Stimulated activated CD4-positive, alpha-beta T cell treated with anti-CD3 and anti-CD28 coated beads, Interleukin-1b, Interleukin-23, amount 100 ng/mL, for 4 hours (primary cell): ENCODE measurements at regions not wholly inside any gene's neighbourhood (a gene's known extent, or its start where the extent isn't known, plus 50 kb on each side); places are given as distances from the start of the nearest gene placed in this dataset.

ENCODE experiments used
- DNase-seq, 2 donors: peaks; one replicate each; pipeline ENCODE4 v3.0.0-alpha.2; 2020; ENCODE audit warnings: low read depth in 2 of 2

DNA sequence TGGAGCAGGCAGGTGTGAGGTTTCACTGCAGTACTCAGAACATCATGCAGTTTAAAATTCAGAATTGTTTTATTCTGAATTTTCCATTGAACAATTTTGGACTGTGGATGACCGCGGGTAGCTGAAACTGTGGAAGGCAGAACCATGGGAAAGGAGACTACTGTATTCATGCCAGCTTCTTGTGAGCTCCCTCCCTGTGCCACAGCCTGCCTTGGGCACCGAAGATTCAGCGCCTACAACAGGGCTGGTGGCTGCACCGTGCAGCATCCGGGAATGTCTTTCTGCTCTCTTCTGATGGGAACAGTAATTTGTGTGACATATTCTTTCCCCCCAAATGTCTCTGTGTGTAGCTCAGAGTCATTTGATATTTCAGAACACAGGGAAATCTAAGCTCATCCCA lies 118.5 kb upstream of the NKX1-1 start:
- no peak for DNase-seq

DNA sequence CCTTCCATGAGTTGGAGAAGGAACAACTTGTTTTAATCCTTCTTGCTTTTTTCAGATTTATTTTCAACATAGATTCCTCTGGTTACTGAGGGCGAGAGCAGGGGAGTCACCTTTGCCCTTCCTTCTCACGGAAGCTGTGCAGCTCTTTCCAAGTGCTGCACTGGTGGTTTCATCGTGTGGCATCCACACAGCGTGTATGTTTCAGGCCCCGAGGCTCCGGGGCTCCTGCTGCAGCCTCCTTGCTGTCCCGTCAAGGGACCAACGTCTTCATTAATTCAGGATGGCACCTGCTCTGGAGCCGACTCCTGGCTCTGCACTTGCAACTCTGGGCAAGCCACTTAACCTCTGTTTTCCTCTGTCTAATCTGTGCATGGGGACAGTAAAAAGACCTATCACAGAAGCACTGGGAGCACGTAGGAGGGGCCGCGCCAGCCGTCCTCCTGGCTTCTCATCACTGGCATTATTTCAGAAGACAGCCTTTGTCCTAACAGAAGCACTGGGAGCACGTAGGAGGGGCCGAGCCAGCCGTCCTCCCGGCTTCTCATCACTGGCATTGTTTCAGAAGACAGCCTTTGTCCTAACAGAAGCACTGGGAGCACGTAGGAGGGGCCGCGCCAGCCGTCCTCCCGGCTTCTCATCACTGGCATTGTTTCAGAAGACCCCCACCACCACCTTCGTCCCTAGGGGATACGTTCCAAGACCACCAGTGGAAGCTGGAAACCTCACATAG lies 117.8 kb upstream of the NKX1-1 start:
- DNase-seq = no peak

DNA sequence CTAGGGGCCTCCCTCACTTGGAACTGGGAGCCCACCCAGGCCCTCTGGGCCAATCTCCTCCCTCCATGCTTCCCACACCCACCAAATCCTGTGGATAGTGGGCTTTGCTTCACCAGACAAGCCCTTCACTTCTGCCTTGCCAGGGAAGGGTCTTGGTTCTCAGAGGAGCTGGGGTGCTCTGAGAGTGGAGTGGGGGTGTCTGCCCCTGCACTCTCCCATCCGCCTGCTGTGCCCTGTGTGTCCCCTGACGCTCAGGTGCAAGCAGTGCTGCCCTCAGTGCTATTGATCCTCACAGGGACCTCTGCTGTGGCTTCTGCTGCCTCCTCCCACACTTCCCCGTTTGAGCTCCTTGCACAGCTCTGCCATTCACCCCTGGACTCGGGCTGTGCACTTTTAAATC lies 117.3 kb upstream of the NKX1-1 start:
- DNase-seq = no peak

DNA sequence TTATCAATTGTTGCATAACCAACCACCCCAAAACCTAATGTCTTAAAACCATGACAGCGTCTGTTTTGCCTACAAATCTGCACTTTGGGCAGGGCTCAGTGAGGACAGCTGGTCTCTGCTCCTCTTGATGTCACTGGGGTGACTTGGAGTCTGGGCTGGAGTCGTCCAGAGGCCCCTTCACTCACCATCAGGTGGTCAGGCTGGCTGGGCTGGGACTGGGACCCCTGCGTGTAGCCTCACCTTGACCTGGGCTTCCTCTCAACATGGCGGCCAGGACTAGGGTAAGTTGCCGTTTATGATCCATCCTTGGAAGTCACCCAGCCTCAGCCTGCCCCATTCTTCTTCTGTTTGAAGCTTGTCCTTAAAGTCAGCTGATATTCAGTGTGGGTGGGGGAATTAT lies 116.8 kb upstream of the NKX1-1 start:
- DNase-seq = no peak

DNA sequence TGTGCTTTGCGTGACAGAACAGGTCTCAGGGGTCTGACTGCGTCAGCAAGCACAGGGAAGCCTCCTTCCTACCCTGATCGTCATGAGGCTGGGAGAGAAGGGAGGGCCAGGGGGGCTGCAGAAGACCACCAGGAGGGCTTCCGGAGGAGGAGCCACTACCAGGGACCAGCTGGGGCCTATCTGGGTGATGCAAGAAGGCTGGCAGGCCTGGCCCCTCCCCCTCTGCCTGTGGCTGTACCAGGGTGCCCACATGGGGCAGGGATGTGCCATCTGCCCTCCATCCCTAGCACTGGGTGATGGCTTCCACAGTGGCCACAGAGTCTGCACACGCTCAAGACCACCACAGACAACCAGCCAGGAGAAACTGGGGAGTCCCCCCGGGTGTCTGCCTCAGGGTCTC lies 116.4 kb upstream of the NKX1-1 start:
- DNase-seq = no peak

DNA sequence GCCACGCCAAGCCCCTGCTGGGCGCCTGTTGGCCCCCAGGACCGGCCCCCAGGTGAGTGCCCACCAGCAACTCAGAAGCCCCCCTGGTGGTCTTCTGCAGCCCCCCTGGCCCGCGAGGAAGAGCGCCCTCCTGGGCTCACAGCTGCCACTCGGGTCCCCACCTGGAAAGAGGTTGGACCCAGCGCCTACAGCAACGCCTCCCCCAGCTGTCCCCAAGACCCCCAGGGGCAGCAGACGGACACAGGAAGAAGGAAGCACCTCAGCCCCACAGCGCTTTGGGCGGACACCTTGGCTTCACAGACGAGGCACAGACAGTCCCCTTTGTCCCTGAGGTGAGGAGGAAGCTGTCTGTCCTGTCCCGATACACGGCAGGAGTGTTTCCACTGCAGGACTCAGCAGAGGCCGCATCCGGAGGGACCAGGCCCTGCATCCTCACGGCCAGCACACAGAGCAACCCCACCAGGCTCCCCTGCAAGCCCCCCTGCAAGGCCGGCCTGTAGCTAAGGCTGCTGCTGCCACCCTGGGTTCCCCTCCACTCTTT lies 115.6 kb upstream of the NKX1-1 start:
- no peak for DNase-seq

DNA sequence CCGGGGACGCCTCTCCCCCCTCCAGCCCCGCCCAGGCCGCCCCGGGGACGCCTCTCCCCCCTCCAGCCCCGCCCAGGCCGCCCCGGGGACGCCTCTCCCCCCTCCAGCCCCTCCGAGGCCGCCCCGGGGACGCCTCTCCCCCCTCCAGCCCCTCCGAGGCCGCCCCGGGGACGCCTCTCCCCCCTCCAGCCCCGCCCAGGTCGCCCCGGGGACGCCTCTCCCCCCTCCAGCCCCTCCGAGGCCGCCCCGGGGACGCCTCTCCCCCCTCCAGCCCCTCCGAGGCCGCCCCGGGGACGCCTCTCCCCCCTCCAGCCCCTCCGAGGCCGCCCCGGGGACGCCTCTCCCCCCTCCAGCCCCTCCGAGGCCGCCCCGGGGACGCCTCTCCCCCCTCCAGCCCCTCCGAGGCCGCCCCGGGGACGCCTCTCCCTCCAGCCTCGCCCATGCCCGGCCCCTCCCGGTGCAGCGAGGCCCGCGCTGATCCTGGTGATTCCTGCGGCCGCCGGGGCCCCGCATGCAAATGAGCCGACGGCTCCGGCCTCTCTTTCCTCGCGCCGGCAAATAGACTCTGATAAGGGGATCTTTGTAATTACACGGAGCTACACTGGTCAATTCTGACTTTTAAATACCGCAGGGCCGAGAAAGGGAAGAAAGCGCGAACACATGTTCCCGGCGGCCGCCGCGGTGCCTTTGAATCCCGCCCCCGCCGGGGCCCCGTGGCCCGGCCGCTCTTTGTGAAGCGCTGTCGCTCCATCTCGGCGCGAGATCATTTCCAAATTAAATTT lies 114.7 kb upstream of the NKX1-1 start:
- peak in 1 of 2 donors; percentile 17 for DNase-seq

DNA sequence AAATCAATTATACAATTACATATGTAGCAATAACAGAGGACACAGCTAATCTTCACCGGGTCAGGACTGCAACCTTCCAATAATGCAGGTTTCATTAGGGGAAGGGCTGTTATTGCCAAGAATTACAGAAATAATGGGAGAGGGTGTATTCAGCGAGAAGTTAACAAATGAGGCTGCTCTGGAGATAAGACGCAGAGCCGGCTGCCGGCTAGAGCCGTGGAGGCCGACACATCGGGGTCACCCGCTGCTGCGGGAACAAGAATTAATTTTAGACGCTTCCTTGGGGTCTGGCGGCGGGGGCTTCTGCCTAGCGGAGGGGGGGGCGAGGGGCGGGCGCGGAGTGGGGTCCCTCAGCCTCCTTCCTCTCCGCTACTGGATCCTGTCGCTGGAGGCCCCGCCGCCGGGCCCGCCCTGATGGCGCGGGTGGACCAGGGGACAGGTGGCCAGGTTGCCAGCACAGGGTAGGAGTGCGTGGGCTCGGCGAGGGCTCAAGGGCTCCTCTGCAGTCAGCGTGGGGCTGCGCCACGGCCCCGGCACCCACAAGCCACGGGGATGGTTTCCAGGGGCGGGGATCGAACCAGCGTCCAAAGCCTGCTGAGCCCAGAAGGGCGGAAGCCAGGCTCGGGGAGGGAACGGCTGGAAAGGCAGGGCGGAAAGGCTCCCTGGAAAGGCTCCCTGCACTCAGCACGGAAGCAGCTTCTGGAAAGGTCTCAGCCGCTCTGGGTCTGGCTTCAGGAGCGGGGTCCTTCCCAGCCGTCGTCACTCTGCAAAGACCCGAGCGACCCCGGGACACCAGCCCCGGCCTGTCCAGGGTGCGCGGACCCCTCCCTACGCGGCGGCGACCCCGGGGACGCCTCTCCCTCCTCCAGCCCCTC lies 113.8 kb upstream of the NKX1-1 start:
- DNase-seq = no peak

DNA sequence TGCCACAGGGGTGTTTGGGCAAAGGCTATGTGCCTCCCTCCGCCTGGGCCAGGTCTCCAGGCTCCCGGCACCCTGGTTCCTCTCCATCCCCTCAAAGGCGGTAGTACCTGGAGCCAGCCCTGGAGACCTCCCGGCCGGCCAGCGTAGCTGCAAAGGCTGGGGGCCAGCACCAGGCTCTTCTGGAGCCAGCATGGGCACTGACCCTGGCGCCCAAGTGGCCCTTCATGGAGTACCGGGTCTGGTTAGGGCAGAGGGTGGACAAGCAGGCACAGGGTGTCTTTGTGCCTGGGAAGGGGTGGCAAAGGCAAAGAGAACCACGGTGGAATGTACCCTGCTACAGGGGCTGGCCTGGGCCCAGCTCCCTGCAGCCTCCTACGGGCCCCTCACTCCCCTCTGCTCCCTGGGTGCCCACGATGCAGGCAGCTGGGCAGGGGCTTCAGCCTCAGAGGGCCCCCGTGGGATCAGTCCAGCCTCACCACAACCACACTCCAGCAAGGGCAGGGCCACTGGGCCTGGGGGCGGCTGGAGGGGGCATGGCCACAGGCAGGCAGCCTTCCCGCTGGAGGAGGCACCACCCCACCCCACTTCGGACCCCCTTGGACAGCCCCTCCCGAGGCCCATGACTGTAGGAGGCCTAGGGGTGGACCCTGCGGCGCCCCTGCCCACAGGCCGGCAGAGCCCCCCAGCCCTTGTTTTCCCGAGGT lies 112.9 kb upstream of the NKX1-1 start:
- DNase-seq = no peak

DNA sequence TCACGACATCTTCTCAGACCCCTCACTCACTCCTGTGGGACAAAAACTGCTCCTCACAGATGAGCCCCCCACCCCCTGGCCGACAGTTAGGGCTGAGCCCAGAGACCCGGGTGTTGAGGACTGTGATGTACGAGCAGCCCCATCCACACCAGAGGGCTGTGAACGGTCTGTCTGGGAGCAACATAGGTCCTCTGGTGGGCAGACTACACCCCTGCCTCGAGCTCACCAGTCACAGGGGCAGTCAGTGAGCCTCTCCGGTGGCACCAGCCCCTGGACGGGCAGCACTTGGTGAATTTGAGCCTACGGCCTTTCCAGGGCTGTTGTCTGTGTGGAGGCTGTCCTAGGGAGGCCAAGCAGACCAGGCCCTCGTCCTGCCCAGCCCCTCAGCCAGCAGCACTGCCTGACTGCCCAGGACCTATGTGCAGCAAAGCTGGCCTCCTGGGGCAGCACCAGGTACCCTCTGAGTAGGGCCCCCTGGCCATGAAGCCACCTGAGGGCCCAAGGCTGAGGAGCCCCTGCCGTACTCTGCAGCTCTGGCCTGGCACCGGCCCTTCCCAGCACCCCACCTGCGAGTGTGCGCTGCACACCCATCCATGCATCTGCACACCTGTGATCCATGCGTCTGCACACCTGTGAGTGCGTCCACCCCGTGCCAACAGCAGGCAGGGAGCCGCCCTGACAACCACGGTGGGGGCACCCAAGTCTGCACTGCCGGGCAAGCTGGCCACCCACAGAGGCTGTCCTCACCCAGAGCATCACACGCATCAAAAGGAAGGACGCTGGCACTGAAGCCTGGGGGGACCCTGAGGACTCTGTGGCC lies 111.6 kb upstream of the NKX1-1 start:
- no peak for DNase-seq

DNA sequence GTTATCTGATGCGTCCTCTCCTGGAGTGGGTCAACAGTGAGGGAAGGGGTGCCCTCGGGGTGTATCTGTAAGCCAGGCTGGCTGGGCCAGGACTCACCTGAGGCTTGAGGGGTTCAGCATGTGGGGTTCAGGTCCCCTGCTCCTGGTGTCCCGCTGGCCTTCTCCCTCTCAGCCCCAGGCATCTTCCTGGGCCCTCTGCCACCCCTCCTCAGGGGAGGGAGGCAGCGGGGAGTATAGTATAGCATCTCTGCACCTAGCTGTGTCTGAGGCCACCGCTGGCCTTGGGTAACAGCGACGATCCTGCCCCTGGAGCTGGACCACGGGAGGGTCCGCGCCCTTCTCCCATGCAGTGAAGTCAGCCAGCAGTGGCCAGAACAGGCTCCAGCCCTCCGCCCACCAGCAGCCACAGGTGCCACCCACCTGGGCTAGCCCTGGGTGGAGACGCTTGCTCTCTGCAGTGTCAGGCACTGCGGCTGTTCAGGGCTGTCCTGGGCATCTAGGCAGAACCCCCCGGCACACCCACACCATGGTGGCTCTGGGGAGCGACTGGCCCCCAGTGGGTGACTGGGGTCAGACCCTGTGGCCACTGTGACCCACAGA lies 110.7 kb upstream of the NKX1-1 start:
- no peak for DNase-seq

DNA sequence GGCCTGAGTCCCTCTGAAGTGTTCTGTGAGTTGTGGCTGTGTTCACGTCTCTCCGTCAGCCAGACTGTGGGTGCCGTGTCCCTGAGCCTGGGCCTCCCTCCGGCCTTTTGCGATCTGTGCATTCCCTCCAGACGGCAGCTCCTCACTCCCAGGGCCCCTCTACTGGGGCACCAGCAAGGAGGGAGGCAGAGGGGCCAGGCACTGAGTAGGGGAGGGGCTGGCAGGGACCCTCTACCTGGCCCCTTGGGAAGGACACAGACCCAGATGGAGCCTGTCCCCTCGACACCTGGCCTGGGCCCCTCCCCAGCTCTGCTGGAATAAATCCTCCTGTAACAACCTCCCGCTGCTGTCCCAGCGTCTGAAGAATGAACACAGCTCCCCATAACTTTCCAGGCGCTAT lies 110.0 kb upstream of the NKX1-1 start:
- DNase-seq = no peak

DNA sequence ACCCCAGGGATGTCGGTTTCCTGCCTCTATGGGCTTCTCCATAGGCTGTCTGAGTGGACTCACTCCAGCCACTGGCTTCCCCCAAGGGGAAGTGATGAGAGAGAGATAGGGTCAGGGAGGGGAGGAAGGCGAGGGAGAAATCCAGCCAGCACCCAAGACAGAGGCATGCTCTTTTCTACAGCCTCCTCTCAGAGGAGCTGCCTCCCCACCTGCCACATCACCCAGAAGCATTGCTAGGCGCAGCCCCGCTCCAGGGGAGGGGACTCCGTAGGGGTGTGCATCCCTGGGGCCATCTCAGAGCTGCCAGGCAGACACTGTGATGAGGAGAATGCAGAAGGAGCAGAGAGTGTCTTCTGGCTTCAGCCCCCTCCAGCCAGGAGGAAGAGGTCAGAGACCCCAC lies 109.5 kb upstream of the NKX1-1 start:
- DNase-seq = no peak

DNA sequence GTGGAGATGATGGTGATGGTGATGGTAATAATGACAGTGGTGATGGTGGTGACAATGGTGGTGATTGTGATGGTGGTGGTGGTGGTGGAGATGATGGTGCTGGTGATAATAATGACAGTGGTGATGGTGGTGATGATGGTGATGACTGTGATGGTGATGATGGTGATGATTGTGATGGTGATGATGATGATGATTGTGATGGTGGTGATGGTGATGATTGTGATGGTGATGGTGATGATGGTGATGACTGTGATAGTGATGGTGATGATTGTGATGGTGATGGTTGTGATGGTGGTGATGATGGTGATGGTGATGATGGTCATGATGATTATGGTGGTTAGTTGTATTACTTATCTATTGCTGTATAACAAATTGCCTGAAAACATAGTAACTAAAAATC lies 108.9 kb upstream of the NKX1-1 start:
- DNase-seq = no peak

DNA sequence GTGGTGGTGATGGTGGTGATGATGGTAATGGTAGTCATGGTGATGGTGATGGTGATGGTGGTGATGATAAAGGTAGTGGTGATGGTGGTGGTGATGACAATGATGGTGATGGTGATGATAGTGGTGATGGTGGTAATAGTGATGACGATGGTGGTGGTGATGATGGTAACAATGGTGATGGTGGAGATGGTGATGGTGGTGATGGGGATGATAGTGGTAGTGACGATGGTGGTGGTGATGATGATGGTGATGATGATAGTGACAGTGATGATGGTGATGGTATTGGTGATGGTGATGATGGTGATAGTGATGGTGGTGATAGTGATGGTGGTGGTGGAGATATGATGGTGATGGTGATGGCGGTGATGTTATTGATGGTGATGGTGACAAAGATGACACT lies 108.4 kb upstream of the NKX1-1 start:
- DNase-seq = no peak

DNA sequence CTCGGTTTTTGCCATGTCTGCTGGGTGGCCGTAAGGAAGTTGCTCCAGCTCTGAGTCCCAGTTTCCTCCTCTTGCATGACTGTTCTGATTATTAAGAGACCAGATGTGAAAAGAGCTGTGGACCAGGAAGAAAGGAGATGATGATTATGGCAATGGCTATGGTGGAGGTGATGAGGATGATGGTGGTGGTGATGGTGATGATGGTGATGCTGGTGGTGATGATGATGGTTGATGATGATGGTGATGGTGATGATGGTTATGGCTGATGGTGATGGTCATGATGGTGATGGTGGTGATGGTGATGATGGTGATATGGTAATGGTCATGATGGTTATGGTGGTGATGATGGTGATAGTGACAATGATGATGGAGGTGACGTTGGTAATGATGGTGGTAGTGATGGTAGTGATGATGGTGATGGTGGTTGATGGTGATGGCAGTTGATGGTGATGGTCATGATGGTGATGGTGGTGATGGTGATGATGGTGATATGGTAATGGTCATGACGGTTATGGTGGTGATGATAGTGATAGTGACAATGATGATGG lies 107.8 kb upstream of the NKX1-1 start:
- no peak for DNase-seq

DNA sequence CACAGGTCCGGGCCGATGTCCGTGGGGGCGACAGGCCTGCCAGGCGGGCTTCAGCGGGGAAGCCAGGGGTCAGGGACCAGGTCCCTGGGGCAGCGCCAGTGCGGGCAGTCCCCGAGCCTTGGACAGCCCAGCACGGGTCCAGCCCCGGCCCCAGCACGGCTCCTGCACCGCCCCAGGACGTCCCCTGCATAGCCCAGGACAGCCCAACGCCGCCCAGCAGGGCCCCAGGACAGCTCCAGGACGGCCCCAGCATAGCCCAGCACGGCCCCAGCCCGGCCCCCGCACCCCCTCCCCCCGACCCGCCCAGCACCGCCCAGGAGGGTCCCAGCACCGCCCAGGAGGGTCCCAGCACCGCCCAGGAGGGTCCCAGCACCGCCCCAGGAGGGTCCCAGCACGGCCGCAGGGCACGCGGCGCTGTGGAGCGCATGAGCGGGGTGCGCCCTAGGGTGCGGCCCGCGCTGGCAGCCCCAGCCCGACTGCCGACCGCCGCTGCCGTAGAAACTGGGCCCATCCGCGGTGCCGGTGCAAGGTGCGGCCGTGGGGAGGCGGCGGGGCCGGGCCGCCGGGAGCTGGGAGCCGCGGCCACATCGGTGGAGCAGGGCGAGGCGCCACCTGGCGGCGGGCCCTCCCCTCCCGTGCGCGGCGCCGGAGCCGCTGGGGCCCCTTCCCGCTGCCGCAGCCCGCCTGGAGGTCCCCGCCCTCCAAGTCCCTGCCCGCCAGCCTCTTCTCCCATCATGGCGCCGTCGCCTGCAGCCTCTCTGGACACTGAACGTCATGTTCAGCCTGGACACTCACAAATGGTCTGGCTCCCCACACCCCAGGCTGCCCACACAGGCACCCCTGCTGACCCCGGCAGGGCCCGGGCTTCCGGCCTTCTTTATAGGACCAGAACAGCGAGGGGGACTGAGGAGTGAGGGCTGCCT lies 106.8 kb upstream of the NKX1-1 start:
- peak; percentile 26 to 62 for DNase-seq

DNA sequence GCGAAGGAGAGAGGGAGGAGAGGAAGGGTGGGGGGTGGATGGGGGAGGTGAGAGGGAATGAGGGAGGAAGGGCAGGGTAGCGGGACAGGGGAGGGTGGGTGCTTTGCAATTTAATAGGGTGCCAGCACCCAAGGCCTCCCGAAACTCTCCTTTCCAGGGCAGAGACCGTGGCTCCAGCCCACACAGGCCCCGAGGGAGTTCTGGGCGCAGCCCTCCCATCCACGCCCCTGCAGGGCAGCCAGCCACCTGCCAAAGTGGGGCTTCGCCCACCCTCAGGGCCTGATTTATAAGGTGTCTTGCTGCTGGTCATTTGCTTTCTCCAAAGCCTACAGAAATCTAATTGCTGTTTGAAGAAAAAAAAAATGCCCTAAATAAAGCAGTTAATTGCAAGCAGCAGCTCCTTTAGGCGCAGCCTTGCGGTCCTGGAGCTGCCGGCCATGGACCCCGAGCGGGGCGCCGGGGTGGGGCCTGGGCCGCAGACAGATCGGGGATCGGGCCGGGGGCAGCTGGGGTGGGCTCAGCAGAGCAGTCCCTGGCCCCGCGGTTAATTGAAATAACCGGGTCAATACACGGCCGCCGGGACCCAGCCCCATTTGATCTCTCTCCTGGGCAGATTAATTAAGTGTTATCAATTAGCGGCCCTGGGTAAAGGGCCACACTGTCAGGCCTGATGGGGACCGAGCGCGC lies 106.0 kb upstream of the NKX1-1 start:
- no peak for DNase-seq
